T-helper 1 cell treated with Interleukin-12 subunit alpha and Interleukin-12 subunit beta and Interleukin-4 antibody, amounts not matched to agents 30 μg/mL and 1 μg/mL, for 36 hours (primary cell): ENCODE measurements at regions not wholly inside any gene's neighbourhood (a gene's known extent, or its start where the extent isn't known, plus 50 kb on each side); places are given as distances from the start of the nearest gene placed in this dataset.

Experiments
- H3K27ac Mint-ChIP-seq: one replicate; pipeline ENCODE4 v1.8.0; 2021; ENCODE audit warnings: mild to moderate bottlenecking, mixed read lengths
- H3K27me3 Mint-ChIP-seq: one replicate; pipeline ENCODE4 v1.8.0; 2021; ENCODE audit warnings: low read depth, mixed read lengths
- H3K36me3 Mint-ChIP-seq: one replicate; pipeline ENCODE4 v1.8.0; 2021; ENCODE audit warnings: low read depth, mixed read lengths
- H3K4me1 Mint-ChIP-seq: one replicate; pipeline ENCODE4 v1.8.0; 2021; ENCODE audit warnings: low read depth, mixed read lengths
- H3K4me3 Mint-ChIP-seq: one replicate; pipeline ENCODE4 v1.8.0; 2021; ENCODE audit warnings: mild to moderate bottlenecking, moderate library complexity, mixed read lengths
- H3K9me3 Mint-ChIP-seq: one replicate; pipeline ENCODE4 v1.8.0; 2021; ENCODE audit warnings: mixed read lengths

- Mint-ChIP-seq H3K4me3 (no peak overlapping the region), H3K4me1 (peaks cover 19% of the 10 kb centered on the region), H3K9me3 (no peaks in the 10 kb centered on the region), H3K27ac (no peak overlapping the region), H3K36me3 (no peaks in the 10 kb centered on the region), H3K27me3 (no peaks in the 10 kb centered on the region)
Measured at GRCh38 chr7:93048136-93048930, 69.4 kb downstream of the SAMD9 start.

DNA sequence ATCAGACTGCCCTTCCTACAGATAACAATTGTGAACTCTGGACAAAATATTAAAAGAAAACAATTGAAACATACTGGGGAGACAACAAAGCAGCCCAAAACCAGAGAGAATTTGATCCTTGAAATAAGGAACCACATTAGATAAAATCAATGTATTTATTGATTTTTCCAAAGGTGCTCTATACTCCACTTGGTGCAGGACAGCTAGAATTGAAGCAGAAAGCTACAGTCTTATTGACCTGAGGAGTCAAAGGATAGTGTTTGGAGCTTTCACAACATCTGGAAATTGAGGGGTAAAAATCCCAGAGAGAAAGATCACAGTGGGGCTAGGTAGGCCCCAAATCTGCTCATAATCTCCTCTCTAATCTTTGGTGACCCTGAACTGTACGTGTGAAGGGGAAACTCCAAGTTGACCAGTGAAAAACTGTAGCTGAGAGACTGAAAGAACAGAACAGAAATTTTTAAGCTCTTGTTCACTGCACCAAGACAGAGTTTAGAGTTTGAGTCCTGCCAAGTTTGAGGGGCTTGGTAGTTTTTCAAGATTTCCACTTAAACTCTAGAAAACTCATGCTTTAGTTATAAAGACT lies 70.2 kb downstream of the SAMD9 start:
- H3K4me1 Mint-ChIP-seq, result peaks cover 17% of the 10 kb centered on the region
- H3K4me3 Mint-ChIP-seq, result no peak overlapping the region
- H3K9me3 Mint-ChIP-seq, result no peaks in the 10 kb centered on the region
- H3K27me3 Mint-ChIP-seq, result no peaks in the 10 kb centered on the region
- H3K27ac Mint-ChIP-seq, result no peak overlapping the region
- H3K36me3 Mint-ChIP-seq, result no peaks in the 10 kb centered on the region

DNA sequence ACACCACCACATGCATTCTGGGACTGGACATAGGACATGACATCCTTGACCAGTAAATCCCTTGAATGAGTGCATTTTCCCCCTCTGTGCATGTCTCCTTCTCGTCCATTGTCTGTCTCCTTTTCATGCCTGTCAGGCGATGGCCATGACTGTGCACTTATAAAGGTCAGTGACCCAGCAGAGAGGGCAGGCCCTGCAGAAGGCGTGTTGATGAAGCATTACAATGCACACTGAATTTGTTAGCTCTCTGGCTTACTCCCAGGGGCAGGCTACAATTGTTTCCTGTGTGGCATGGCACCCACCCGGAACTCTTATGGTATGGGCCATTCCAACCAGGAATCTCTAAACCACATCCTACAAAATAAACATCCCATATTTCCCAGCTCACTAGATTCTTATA lies 71.1 kb downstream of the SAMD9 start:
- Mint-ChIP-seq H3K27me3 (no peaks in the 10 kb centered on the region), H3K4me1 (peaks cover 19% of the 10 kb centered on the region), H3K9me3 (no peaks in the 10 kb centered on the region), H3K4me3 (no peak overlapping the region), H3K36me3 (peaks cover 3% of the 10 kb centered on the region), H3K27ac (no peak overlapping the region)

DNA sequence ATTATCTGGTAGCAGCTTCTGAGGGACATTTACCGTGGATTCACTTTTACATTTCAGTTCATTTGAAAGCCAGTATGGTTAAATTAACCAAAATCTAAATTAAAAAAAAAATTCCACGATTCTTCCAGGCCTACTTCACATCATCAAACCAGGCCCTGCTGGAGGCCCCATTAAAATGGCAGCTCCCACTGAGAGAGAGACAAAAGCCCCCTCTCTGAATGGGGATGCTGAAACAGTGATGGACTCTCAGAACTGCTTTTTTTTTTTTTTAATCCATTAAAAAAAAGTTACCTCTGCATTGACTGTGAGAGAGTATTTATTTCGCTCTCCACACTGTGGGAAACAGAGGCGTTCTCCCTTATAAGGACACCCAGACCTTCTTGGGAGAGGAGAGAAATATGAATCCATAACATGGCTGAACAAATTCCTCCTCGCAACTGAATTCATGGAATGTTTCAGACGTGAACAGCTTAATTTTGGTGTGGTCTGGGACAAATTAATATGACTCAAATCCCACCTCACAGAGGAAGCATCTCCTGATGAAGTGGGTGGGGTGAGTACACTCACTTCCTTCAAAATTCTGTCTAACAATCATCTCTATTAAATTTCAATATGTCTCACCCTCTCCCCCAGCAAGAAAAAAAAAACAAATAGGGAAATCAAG lies 73.5 kb downstream of the SAMD9 start:
- peaks cover 26% of the 10 kb centered on the region for H3K4me1 Mint-ChIP-seq
- no peak overlapping the region for H3K27ac Mint-ChIP-seq
- no peaks in the 10 kb centered on the region for H3K27me3 Mint-ChIP-seq
- peaks cover 3% of the 10 kb centered on the region for H3K36me3 Mint-ChIP-seq
- no peak overlapping the region for H3K4me3 Mint-ChIP-seq
- no peaks in the 10 kb centered on the region for H3K9me3 Mint-ChIP-seq

- Mint-ChIP-seq H3K27ac (no peak overlapping the region), H3K4me3 (no peak overlapping the region), H3K9me3 (no peaks in the 10 kb centered on the region), H3K4me1 (peaks cover 23% of the 10 kb centered on the region), H3K36me3 (peaks cover 3% of the 10 kb centered on the region), H3K27me3 (no peaks in the 10 kb centered on the region)
Measured at GRCh38 chr7:93043385-93043985, 74.3 kb downstream of the SAMD9 start.

GRCh38 chr7:93040355-93040754 lies 77.4 kb downstream of the SAMD9 start:
- Mint-ChIP-seq H3K9me3 (peaks cover 2% of the 10 kb centered on the region), H3K4me1 (peaks cover 35% of the 10 kb centered on the region), H3K4me3 (no peak overlapping the region), H3K36me3 (peaks cover 7% of the 10 kb centered on the region), H3K27ac (no peak overlapping the region), H3K27me3 (no peaks in the 10 kb centered on the region)

DNA sequence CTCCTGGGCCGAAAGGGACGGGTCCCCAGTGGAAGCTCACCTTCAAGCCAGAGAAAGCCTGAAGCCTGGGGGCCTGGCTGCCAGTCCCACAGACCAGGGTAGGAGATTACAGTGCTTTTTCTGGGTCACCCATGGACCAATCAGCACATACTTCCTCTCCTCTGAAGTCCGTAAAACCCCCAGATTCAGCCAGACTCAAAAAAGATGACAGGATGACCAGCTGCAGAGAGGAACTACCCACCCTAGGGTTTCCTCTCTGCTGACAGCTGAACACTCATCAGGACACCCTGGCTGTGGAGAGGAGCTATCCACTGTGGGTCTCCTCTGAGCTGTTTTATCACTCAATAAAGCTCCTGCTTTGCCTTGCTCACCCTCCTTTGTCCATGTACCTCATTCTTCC lies 78.0 kb downstream of the SAMD9 start:
- Mint-ChIP-seq H3K27ac (peak overlapping the region; percentile 41), H3K4me1 (peaks cover 35% of the 10 kb centered on the region), H3K36me3 (peaks cover 7% of the 10 kb centered on the region), H3K27me3 (no peaks in the 10 kb centered on the region), H3K4me3 (no peak overlapping the region), H3K9me3 (peaks cover 8% of the 10 kb centered on the region)

GRCh38 chr7:93039282-93039681 lies 78.5 kb downstream of the SAMD9 start:
- peaks cover 10% of the 10 kb centered on the region for H3K9me3 Mint-ChIP-seq
- H3K27me3 Mint-ChIP-seq, result no peaks in the 10 kb centered on the region
- H3K4me3 Mint-ChIP-seq, result no peak overlapping the region
- peak overlapping the region; percentile 41 for H3K27ac Mint-ChIP-seq
- H3K4me1 Mint-ChIP-seq, result peaks cover 32% of the 10 kb centered on the region
- H3K36me3 Mint-ChIP-seq, result peaks cover 7% of the 10 kb centered on the region

DNA sequence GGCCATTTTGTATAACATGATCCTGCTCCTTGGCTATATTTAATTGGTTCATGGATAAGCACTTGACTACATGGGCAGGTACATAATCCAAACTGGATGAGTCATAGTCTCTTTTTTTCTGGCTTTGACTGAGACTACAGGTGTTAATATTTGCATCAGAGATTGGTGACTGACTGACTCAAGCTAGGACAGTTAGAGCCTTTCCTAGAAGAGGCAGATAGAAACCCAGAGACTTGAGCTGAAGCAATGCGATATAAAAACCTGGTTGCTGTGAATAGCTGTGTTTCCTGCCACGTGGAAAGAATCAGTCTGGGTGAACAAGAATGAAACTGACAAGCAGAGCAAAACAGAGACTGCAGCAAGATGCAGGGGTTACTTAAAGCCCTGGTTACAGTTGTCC lies 81.0 kb downstream of the SAMD9 start:
- no peak overlapping the region for H3K4me3 Mint-ChIP-seq
- peaks cover 20% of the 10 kb centered on the region for H3K36me3 Mint-ChIP-seq
- no peaks in the 10 kb centered on the region for H3K27me3 Mint-ChIP-seq
- H3K9me3 Mint-ChIP-seq, result peaks cover 32% of the 10 kb centered on the region
- peak overlapping the region; percentile 86 for H3K27ac Mint-ChIP-seq
- peaks cover 33% of the 10 kb centered on the region for H3K4me1 Mint-ChIP-seq

GRCh38 chr7:93036149-93036640 lies 81.6 kb downstream of the SAMD9 start:
- Mint-ChIP-seq H3K9me3 (peaks cover 36% of the 10 kb centered on the region), H3K4me1 (peaks cover 33% of the 10 kb centered on the region), H3K36me3 (peaks cover 23% of the 10 kb centered on the region), H3K4me3 (no peak overlapping the region), H3K27ac (peak overlapping the region; percentile 86), H3K27me3 (no peaks in the 10 kb centered on the region)

DNA sequence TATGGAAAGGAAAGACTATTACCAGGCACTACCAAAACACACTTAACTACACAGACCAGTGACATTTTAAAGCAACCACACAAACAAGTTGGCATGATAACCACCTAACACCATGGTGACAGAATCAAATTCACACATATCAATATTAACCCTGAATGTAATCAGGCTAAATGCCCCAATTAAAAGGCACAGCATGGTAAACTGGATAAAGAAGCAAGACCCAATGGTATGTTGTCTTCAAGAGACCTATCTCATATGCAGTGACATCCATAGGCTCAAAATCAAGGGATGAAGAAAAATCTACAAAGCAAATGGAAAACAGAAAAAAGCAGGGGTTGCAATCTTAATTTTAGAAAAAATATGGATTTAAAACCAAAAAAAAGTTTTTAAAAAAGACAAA lies 86.0 kb downstream of the SAMD9 start:
- Mint-ChIP-seq H3K9me3 (peaks cover 46% of the 10 kb centered on the region), H3K4me1 (peaks cover 23% of the 10 kb centered on the region), H3K27me3 (no peaks in the 10 kb centered on the region), H3K36me3 (peaks cover 28% of the 10 kb centered on the region), H3K4me3 (no peak overlapping the region), H3K27ac (no peak overlapping the region)

GRCh38 chr7:93030605-93031225 lies 87.1 kb downstream of the SAMD9 start:
- H3K4me3 Mint-ChIP-seq, result no peak overlapping the region
- peaks cover 46% of the 10 kb centered on the region for H3K9me3 Mint-ChIP-seq
- peaks cover 25% of the 10 kb centered on the region for H3K36me3 Mint-ChIP-seq
- peaks cover 19% of the 10 kb centered on the region for H3K4me1 Mint-ChIP-seq
- H3K27ac Mint-ChIP-seq, result no peak overlapping the region
- no peaks in the 10 kb centered on the region for H3K27me3 Mint-ChIP-seq

GRCh38 chr7:93029056-93029455 lies 88.7 kb downstream of the SAMD9 start:
- Mint-ChIP-seq H3K4me1 (peaks cover 29% of the 10 kb centered on the region), H3K9me3 (peaks cover 40% of the 10 kb centered on the region), H3K4me3 (no peak overlapping the region), H3K36me3 (peaks cover 24% of the 10 kb centered on the region), H3K27ac (no peak overlapping the region), H3K27me3 (no peaks in the 10 kb centered on the region)

DNA sequence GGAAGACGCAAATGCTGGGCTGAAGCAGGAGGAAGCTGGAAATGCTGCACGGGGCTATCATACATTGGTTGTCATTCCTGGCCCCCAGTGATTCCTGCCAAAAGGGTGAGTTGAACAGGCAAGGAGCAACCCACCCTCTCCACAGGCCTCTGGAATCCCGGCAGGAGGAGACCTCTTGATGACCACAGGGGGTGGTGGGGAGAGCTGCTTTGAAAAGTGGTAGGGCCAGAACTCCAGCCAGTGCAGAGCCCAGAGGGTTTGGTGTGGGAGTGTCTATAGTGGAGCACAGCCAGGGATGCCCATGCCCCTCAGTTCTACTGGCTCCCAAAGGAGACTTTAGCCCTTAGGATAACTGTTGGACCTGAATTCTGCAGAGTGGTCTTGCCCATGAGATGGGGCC lies 89.2 kb downstream of the SAMD9 start:
- peaks cover 39% of the 10 kb centered on the region for H3K9me3 Mint-ChIP-seq
- peaks cover 24% of the 10 kb centered on the region for H3K36me3 Mint-ChIP-seq

More for the DNA sequence above, 89.2 kb downstream of the SAMD9 start:
- no peaks in the 10 kb centered on the region for H3K27me3 Mint-ChIP-seq
- H3K4me3 Mint-ChIP-seq, result no peak overlapping the region
- H3K4me1 Mint-ChIP-seq, result peaks cover 29% of the 10 kb centered on the region
- no peak overlapping the region for H3K27ac Mint-ChIP-seq
